C4-2B (cell line): ENCODE measurements at regions not wholly inside any gene's neighbourhood (a gene's known extent, or its start where the extent isn't known, plus 50 kb on each side); places are given as distances from the start of the nearest gene placed in this dataset.

Experiments
- ZFX ChIP-seq: fragments of 450-650 bp; IDR thresholded peaks from 2 replicates; pipeline ENCODE4 v1.6.1; 2017
- TF ChIP-seq, protein P1 (sequence below): fragments of 450-650 bp; conservative IDR thresholded peaks from 2 replicates; pipeline ENCODE4 v1.5.1; 2017; ENCODE audit warnings: mild to moderate bottlenecking

DNA sequence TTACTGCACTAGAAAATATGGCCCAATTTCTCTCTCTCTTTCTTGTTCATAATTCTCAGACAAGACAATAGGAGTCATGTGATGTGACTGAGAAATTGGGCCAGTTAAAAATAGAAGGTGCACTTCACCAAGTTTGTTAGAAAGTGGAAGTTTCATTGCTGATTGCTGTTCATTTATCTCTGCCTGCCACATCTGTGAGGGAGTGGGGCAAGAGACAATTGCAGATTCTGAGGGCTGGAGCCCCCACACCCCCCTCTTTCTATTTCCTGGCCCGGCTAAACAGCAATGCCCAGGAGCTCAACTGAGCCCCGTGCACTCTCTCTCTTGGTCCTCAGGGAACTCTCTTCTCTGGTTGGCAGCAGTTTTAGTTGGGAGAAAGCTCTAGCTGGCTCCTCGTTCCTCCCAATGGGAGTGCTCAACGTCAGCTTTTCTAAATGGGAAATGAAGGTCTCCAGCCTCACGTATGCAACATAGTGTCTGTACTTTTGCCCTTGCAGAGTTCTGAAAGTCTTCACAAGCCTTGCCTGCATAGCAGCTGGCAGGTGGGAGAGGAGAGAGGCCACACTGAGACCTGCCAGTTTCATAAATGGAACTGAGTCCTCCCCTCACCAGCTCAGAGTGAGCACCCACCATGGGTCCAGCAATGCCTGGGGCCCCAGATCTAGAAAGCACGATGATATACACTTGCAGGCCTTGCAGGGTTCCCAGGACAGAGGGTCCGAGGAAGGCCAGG, 115.7 kb downstream of the MYCN start:
- TF ChIP-seq, protein P1, sequence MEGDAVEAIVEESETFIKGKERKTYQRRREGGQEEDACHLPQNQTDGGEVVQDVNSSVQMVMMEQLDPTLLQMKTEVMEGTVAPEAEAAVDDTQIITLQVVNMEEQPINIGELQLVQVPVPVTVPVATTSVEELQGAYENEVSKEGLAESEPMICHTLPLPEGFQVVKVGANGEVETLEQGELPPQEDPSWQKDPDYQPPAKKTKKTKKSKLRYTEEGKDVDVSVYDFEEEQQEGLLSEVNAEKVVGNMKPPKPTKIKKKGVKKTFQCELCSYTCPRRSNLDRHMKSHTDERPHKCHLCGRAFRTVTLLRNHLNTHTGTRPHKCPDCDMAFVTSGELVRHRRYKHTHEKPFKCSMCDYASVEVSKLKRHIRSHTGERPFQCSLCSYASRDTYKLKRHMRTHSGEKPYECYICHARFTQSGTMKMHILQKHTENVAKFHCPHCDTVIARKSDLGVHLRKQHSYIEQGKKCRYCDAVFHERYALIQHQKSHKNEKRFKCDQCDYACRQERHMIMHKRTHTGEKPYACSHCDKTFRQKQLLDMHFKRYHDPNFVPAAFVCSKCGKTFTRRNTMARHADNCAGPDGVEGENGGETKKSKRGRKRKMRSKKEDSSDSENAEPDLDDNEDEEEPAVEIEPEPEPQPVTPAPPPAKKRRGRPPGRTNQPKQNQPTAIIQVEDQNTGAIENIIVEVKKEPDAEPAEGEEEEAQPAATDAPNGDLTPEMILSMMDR: no peak
- TF ChIP-seq ZFX: no peak
